NCI-H2029 (cell line): ENCODE measurements at regions not wholly inside any gene's neighbourhood (a gene's known extent, or its start where the extent isn't known, plus 50 kb on each side); places are given as distances from the start of the nearest gene placed in this dataset.

Experiments used
- DNase-seq: peaks from one replicate; lab custom pipeline; 2025; lab: John Stamatoyannopoulos, UW

DNA sequence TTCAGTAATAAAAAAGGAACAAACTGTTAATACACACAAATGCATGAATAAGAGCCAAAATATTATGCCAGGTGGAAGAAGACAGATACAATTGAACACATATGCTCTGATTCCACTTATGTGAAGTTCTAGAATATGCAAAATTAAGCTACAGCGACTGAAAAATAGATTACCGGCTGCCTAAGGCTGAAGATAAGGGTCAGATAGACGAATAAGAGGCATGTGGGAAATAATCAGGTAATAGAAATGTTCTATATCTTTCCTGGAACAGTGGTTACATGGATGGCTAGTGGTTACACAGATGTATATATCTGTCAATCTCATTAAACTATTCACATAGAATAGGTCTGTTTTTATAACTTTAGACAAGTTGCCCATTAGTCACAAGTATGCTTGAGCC lies 51.9 kb upstream of the REG3G start:
- no peak for DNase-seq
